IMR-90 (cell line): ENCODE measurements at regions not wholly inside any gene's neighbourhood (a gene's known extent, or its start where the extent isn't known, plus 50 kb on each side); places are given as distances from the start of the nearest gene placed in this dataset.

Experiments
- ATAC-seq: fragments of 200-7000 bp; cut with Tn5 transposase; 2 replicates; pipeline ENCODE4 v1.9.1; 2020; ENCODE audit warnings: low read depth, mild to moderate bottlenecking, moderate library complexity
- BruUV-seq: library from RNA; stranded (reverse); fragments of 400-500 nt; replicated peaks from 2 replicates; lab custom pipeline; 2021; lab: Mats Ljungman, UMichigan
- CTCF ChIA-PET: fragments of 300-600 bp; formaldehyde crosslinking; extraction: SDS; loops from one replicate; lab custom pipeline; 2021; ENCODE audit warnings: antibody characterized with exemption; lab: Yijun Ruan, JAX
- POLR2A ChIA-PET: fragments of 300-600 bp; sonication (Branson Sonifier 250); formaldehyde crosslinking; loops from one replicate; lab custom pipeline; 2022; ENCODE audit warnings: antibody characterized with exemption; ENCODE audit not compliant: unreplicated experiment; lab: Charles Lee
- DNase-seq: peaks from one replicate; pipeline ENCODE4 v3.0.0; 2013
- H2AFZ ChIP-seq: replicated peaks from 2 replicates; pipeline ENCODE3; 2013; ENCODE audit warnings: low read length, mild to moderate bottlenecking; ENCODE audit not compliant: poor library complexity
- H2AK5ac ChIP-seq: 2 replicates; pipeline ENCODE4 v1.6.1; 2013; ENCODE audit warnings: low read depth, low read length, inconsistent platforms
- H2AK9ac ChIP-seq: replicated peaks from 2 replicates; pipeline ENCODE3; 2013; ENCODE audit warnings: mild to moderate bottlenecking, low read depth, low read length, moderate library complexity; ENCODE audit not compliant: poor library complexity
- H2BK120ac ChIP-seq: 2 replicates; pipeline ENCODE4 v1.6.1; 2013; ENCODE audit warnings: low read depth, low read length, inconsistent platforms
- H2BK15ac ChIP-seq: 3 replicates; pipeline ENCODE4 v1.6.1; 2013; ENCODE audit warnings: low read depth, low read length, inconsistent platforms
- H2BK20ac ChIP-seq: 2 replicates; pipeline ENCODE4 v1.6.1; 2013; ENCODE audit warnings: low read depth, mild to moderate bottlenecking, inconsistent platforms, low read length, moderate library complexity
- H2BK5ac ChIP-seq: 2 replicates; pipeline ENCODE4 v1.6.1; 2013; ENCODE audit warnings: mild to moderate bottlenecking, low read depth, low read length, inconsistent platforms; ENCODE audit not compliant: poor library complexity, severe bottlenecking
- H3K14ac ChIP-seq: replicated peaks from 2 replicates; pipeline ENCODE4 v1.6.1; 2013; ENCODE audit warnings: low read depth, low read length, inconsistent platforms
- H3K18ac ChIP-seq: 2 replicates; pipeline ENCODE4 v1.6.1; 2013; ENCODE audit warnings: low read depth, low read length, control low read depth
- H3K23ac ChIP-seq: 2 replicates; pipeline ENCODE4 v1.6.1; 2013; ENCODE audit warnings: low read depth, low read length, inconsistent platforms
- H3K27ac ChIP-seq: 2 replicates; pipeline ENCODE4 v1.5.1; 2013; ENCODE audit warnings: mild to moderate bottlenecking, control low read depth, low read length; ENCODE audit not compliant: insufficient read depth
- H3K27me3 ChIP-seq: 2 replicates; pipeline ENCODE4 v1.6.1; 2013; ENCODE audit warnings: low read length; ENCODE audit not compliant: control insufficient read depth, insufficient read depth
- H3K36me3 ChIP-seq: 2 replicates; pipeline ENCODE4 v1.6.1; 2013; ENCODE audit warnings: low read length, mixed read lengths; ENCODE audit not compliant: control insufficient read depth, insufficient read depth
- H3K4ac ChIP-seq: 2 replicates; pipeline ENCODE4 v1.6.1; 2013; ENCODE audit warnings: low read depth, low read length, inconsistent platforms
- H3K4me1 ChIP-seq: 2 replicates; pipeline ENCODE4 v1.6.1; 2013; ENCODE audit warnings: low read length, mixed read lengths; ENCODE audit not compliant: control insufficient read depth, insufficient read depth
- H3K4me2 ChIP-seq: 2 replicates; pipeline ENCODE4 v1.6.1; 2013; ENCODE audit warnings: low read depth, mild to moderate bottlenecking, control low read depth, low read length, moderate library complexity
- H3K4me3 ChIP-seq: 2 replicates; pipeline ENCODE4 v1.5.1; 2013; ENCODE audit warnings: low read depth, mild to moderate bottlenecking, control low read depth, low read length, moderate library complexity; ENCODE audit not compliant: insufficient read depth
- H3K56ac ChIP-seq: 2 replicates; pipeline ENCODE4 v1.6.1; 2013; ENCODE audit warnings: low read length, inconsistent platforms; ENCODE audit not compliant: insufficient read depth; ENCODE audit errors: extremely low read depth
- H3K79me1 ChIP-seq, 2 experiments: 2 replicates each; pipeline ENCODE4 v1.6.1; 2013; ENCODE audit warnings: low read length in 2 of 2, inconsistent platforms in 1 of 2, low read depth in 1 of 2
- H3K9ac ChIP-seq: 2 replicates; pipeline ENCODE4 v1.6.1; 2013; ENCODE audit warnings: low read depth, low read length, control low read depth
- H3K9me1 ChIP-seq: 2 replicates; pipeline ENCODE4 v1.6.1; 2013; ENCODE audit warnings: low read length, inconsistent platforms; ENCODE audit not compliant: insufficient read depth
- H3K9me3 ChIP-seq: 2 replicates; pipeline ENCODE4 v1.6.1; 2013; ENCODE audit warnings: low read length; ENCODE audit not compliant: control insufficient read depth, insufficient read depth
- H4K20me1 ChIP-seq: 2 replicates; pipeline ENCODE4 v1.6.1; 2013; ENCODE audit warnings: low read length, inconsistent platforms; ENCODE audit not compliant: insufficient read depth
- H4K5ac ChIP-seq: 2 replicates; pipeline ENCODE4 v1.6.1; 2013; ENCODE audit warnings: mild to moderate bottlenecking, low read depth, low read length, control low read depth
- H4K8ac ChIP-seq, 2 experiments: 2 replicates each; pipeline ENCODE4 v1.6.1; 2013; ENCODE audit warnings: low read depth in 2 of 2, low read length in 2 of 2, control low read depth in 1 of 2, inconsistent platforms in 1 of 2
- H4K91ac ChIP-seq: 2 replicates; pipeline ENCODE4 v1.6.1; 2013; ENCODE audit warnings: low read depth, low read length, inconsistent platforms; ENCODE audit not compliant: insufficient read depth
- CTCF ChIP-seq: conservative IDR thresholded peaks from 2 replicates; pipeline ENCODE4 v1.5.1; 2012; ENCODE audit warnings: mild to moderate bottlenecking, low read depth, low read length, improper control_type of control experiment
- FOS ChIP-seq: fragments of 150-350 bp; IDR thresholded peaks from 2 replicates; pipeline ENCODE4 v1.6.1; 2016; ENCODE audit warnings: low read depth, low read length
- MAFK ChIP-seq: IDR thresholded peaks from 2 replicates; pipeline ENCODE4 v1.6.1; 2012; ENCODE audit warnings: low read depth, low read length, improper control_type of control experiment
- MAZ ChIP-seq: IDR thresholded peaks from 2 replicates; pipeline ENCODE4 v1.6.1; 2012; ENCODE audit warnings: low read depth, mild to moderate bottlenecking, low read length, improper control_type of control experiment, moderate library complexity, borderline replicate concordance
- POLR2A ChIP-seq: IDR thresholded peaks from 2 replicates; pipeline ENCODE4 v1.6.1; 2012; ENCODE audit warnings: mild to moderate bottlenecking, low read depth, low read length
- RCOR1 ChIP-seq: IDR thresholded peaks from 2 replicates; pipeline ENCODE4 v1.6.1; 2012; ENCODE audit warnings: mild to moderate bottlenecking, low read length, improper control_type of control experiment; ENCODE audit not compliant: insufficient replicate concordance
- WGBS, 2 experiments: methylation state at CpG; one replicate each; pipeline versions ENCODE4 v1.1.5 to v1.1.7; 2013; ENCODE audit warnings: missing lambda C conversion rate in 2 of 2; ENCODE audit not compliant: insufficient read length in 1 of 2; ENCODE audit errors: extremely low coverage in 2 of 2; 5-methylcytosine and 5-hydroxymethylcytosine counted together
- dilution Hi-C: fragments of 300-500 bp; cut with HindIII; formaldehyde crosslinking; loops from one replicate; pipeline ENCODE4 v1.14.3; 2018; ENCODE audit warnings: low sequenced_read_pairs; ENCODE audit not compliant: unreplicated experiment
- in situ Hi-C: fragments of 300-500 bp; cut with MboI; formaldehyde crosslinking; loops from 3 replicates; pipeline ENCODE4 v1.14.3; 2019; ENCODE audit warnings: low sequenced_read_pairs, inconsistent platforms, mixed read lengths
- intact Hi-C: fragments of 100-400 bp; cut with micrococcal nuclease; formaldehyde crosslinking; loops from 2 replicates; pipeline ENCODE4 v1.10.0; 2022

GRCh38 chr7:42700406-42701327, 211.2 kb downstream of the C7orf25 start:
- CTCF ChIA-PET, result no interaction called here
- ATAC-seq (no peak; the same call in 1 of the 2 replicates), DNase-seq (no peak)
- POLR2A ChIA-PET, result no interaction called here
- Histone ChIP-seq H3K4me3 (no peak overlapping the region), H2BK5ac (no peak overlapping the region), H3K79me1 (no peaks in the 10 kb centered on the region), H3K4me2 (no peak overlapping the region; the same call in 1 of the 2 replicates), H2BK15ac (no peak overlapping the region), H3K18ac (no peak overlapping the region; the same call in 1 of the 2 replicates), H3K23ac (no peak overlapping the region), H3K56ac (no peak overlapping the region), H3K14ac (no peak overlapping the region), H3K4me1 (peaks cover 3% of the 10 kb centered on the region; the same call in 1 of the 2 replicates), H3K36me3 (no peaks in the 10 kb centered on the region), H3K9ac (no peak overlapping the region), H4K91ac (no peak overlapping the region), H2BK20ac (no peak overlapping the region), H4K20me1 (no peaks in the 10 kb centered on the region), H4K5ac (no peak overlapping the region), H2AK5ac (no peak overlapping the region), H4K8ac (no peak overlapping the region), H2AK9ac (no peak overlapping the region), H3K27ac (no peak overlapping the region), H3K27me3 (peaks cover 2% of the 10 kb centered on the region; the same call in 1 of the 2 replicates), H2BK120ac (no peak overlapping the region), H3K4ac (no peak overlapping the region), H2AFZ (no peak overlapping the region), H3K9me3 (no peaks in the 10 kb centered on the region), H3K9me1 (no peaks in the 10 kb centered on the region)
- WGBS, 2 experiments, result 58% methylated on average over 2 of the region's 6 CpGs; no CpG with 5 or more reads in 1 of the 2 experiments
- in situ Hi-C loops (no loop called here), dilution Hi-C loops (no loop called here), intact Hi-C loops (no loop called here)
- TF ChIP-seq POLR2A (no peak), CTCF (0 out of 2 replicates have a peak, but pooled peaks have one; percentile 7), FOS (no peak), RCOR1 (no peak), MAZ (no peak), MAFK (no peak)
- no TSS peak for BruUV-seq
